ENCODE measurements at regions not wholly inside any gene's neighbourhood (a gene's known extent, or its start where the extent isn't known, plus 50 kb on each side); places are given as distances from the start of the nearest gene placed in this dataset.

- H4K20me1 ChIP-seq (ENCODE audit: insufficient read depth, poor library complexity, severe bottlenecking): no peaks in the 10 kb centered on the region
- no peaks in the 10 kb centered on the region for H3K79me2 ChIP-seq
- 47% methylated on average over 7 of the region's 7 CpGs for WGBS (ENCODE audit: low lambda C conversion rate, missing lambda C conversion rate)
- no peak overlapping the region for H3K4me2 ChIP-seq
- H3K27ac ChIP-seq: peak overlapping the region; percentile 31
- no peaks in the 10 kb centered on the region for H3K9me3 ChIP-seq (ENCODE audit: low read depth)
- DNase-seq (ENCODE audit: low spot score): no peak
- TF ChIP-seq, protein P1, sequence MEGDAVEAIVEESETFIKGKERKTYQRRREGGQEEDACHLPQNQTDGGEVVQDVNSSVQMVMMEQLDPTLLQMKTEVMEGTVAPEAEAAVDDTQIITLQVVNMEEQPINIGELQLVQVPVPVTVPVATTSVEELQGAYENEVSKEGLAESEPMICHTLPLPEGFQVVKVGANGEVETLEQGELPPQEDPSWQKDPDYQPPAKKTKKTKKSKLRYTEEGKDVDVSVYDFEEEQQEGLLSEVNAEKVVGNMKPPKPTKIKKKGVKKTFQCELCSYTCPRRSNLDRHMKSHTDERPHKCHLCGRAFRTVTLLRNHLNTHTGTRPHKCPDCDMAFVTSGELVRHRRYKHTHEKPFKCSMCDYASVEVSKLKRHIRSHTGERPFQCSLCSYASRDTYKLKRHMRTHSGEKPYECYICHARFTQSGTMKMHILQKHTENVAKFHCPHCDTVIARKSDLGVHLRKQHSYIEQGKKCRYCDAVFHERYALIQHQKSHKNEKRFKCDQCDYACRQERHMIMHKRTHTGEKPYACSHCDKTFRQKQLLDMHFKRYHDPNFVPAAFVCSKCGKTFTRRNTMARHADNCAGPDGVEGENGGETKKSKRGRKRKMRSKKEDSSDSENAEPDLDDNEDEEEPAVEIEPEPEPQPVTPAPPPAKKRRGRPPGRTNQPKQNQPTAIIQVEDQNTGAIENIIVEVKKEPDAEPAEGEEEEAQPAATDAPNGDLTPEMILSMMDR (IDR thresholded peaks at IDR 0.05; ENCODE audit: poor library complexity): no peak
- TF ChIP-seq EZH2 (IDR thresholded peaks at IDR 0.05; ENCODE audit: borderline replicate concordance) (no peak), EZH2phosphoT487 (IDR thresholded peaks at IDR 0.05; ENCODE audit: low read depth, severe bottlenecking, unreplicated experiment) (no peak)
- no peak overlapping the region for H3K4me3 ChIP-seq
- H2AFZ ChIP-seq: peak overlapping the region; percentile 32
- H3K4me1 ChIP-seq (ENCODE audit: insufficient read depth): peaks cover 10% of the 10 kb centered on the region
- H3K9me2 ChIP-seq (replicated peaks; ENCODE audit: insufficient read depth): no peaks in the 10 kb centered on the region
- H3K27me3 ChIP-seq: no peaks in the 10 kb centered on the region
- no peaks in the 10 kb centered on the region for H3K36me3 ChIP-seq (replicated peaks; ENCODE audit: insufficient read depth, low read depth)
Observed at GRCh38 chr9:81116340-81117137, 572.8 kb downstream of the TLE1 start.

DNA sequence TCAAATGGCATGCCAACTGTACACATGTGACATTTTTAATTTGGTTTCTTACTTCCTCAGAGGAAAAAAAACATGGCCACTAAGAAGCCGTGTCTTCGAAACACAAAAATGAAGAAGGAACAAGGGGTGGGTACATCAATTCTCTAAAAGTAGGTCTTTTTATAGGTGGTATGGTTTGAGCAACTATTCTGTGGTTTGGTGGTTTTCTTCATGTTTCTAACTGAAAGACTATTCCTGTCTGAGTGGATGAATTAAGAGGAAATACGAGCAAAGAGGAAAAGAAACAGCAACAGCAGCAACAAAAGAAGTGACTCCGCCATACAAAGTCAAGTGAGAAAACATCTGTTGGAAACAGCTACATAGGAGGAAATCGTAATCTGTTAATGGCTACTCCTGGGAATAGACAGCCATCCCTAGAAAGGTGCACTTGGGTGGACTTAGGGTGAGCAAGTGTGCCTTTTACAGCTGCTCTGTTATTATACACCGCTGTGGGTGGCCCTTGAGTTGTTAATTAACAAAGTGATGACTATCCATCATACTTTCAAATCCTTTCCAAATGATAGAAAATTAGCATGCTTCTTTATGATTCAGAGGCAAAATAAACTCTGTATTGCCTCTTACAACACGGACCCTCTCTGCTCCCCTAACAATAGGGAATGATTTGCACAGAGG, 575.8 kb downstream of the TLE1 start:
- 77% methylated on average over 7 of the region's 7 CpGs for WGBS (ENCODE audit: low lambda C conversion rate, missing lambda C conversion rate)
- H3K9me2 ChIP-seq (replicated peaks; ENCODE audit: insufficient read depth): no peaks in the 10 kb centered on the region
- no peak for DNase-seq (ENCODE audit: low spot score)
- H4K20me1 ChIP-seq (ENCODE audit: insufficient read depth, poor library complexity, severe bottlenecking): no peaks in the 10 kb centered on the region
- H3K27me3 ChIP-seq: no peaks in the 10 kb centered on the region
- H2AFZ ChIP-seq: no peak overlapping the region
- no peaks in the 10 kb centered on the region for H3K9me3 ChIP-seq (ENCODE audit: low read depth)
- TF ChIP-seq, protein P1 (IDR thresholded peaks at IDR 0.05; ENCODE audit: poor library complexity): no peak
- TF ChIP-seq EZH2phosphoT487 (IDR thresholded peaks at IDR 0.05; ENCODE audit: low read depth, severe bottlenecking, unreplicated experiment): no peak
- TF ChIP-seq EZH2 (IDR thresholded peaks at IDR 0.05; ENCODE audit: borderline replicate concordance): no peak
- no peaks in the 10 kb centered on the region for H3K79me2 ChIP-seq
- no peaks in the 10 kb centered on the region for H3K36me3 ChIP-seq (replicated peaks; ENCODE audit: insufficient read depth, low read depth)
- H3K27ac ChIP-seq: no peak overlapping the region
- H3K4me2 ChIP-seq: no peak overlapping the region
- peaks cover 10% of the 10 kb centered on the region for H3K4me1 ChIP-seq (ENCODE audit: insufficient read depth)
- no peak overlapping the region for H3K4me3 ChIP-seq

- no peaks in the 10 kb centered on the region for H4K20me1 ChIP-seq (ENCODE audit: insufficient read depth, poor library complexity, severe bottlenecking)
- peaks cover 10% of the 10 kb centered on the region for H3K4me1 ChIP-seq (ENCODE audit: insufficient read depth)
- no peaks in the 10 kb centered on the region for H3K36me3 ChIP-seq (replicated peaks; ENCODE audit: insufficient read depth, low read depth)
- DNase-seq (ENCODE audit: low spot score): no peak
- H3K27ac ChIP-seq: no peak overlapping the region
- no peaks in the 10 kb centered on the region for H3K27me3 ChIP-seq
- H3K4me3 ChIP-seq: no peak overlapping the region
- no peak overlapping the region for H3K4me2 ChIP-seq
- H3K79me2 ChIP-seq: no peaks in the 10 kb centered on the region
- TF ChIP-seq, protein P1 (IDR thresholded peaks at IDR 0.05; ENCODE audit: poor library complexity): no peak
- no peaks in the 10 kb centered on the region for H3K9me3 ChIP-seq (ENCODE audit: low read depth)
- no peaks in the 10 kb centered on the region for H3K9me2 ChIP-seq (replicated peaks; ENCODE audit: insufficient read depth)
- no peak overlapping the region for H2AFZ ChIP-seq
- WGBS (ENCODE audit: low lambda C conversion rate, missing lambda C conversion rate): 70% methylated on average over 7 of the region's 7 CpGs
Observed at GRCh38 chr9:81112627-81113452, 576.5 kb downstream of the TLE1 start.

Data from hepatocyte (in vitro differentiated cells).